ENCODE measurements at regions not wholly inside any gene's neighbourhood (a gene's known extent, or its start where the extent isn't known, plus 50 kb on each side); places are given as distances from the start of the nearest gene placed in this dataset.

- DNase-seq (ENCODE audit: low spot score) = no peak
- no peak overlapping the region for H3K27ac ChIP-seq
- ChIA-PET POLR2A (ENCODE audit: low non-redundant PET) (no interaction called here), CTCF (no interaction called here)
- TF ChIP-seq CTCF (conservative IDR thresholded peaks at IDR 0.05; ENCODE audit: low read depth) = no peak
Measured at GRCh38 chr2:174664084-174664759, 66.6 kb upstream of the WIPF1 start.

GRCh38 chr2:174663550-174663949 lies 65.9 kb upstream of the WIPF1 start:
- no peak for DNase-seq (ENCODE audit: low spot score)
- no peak for TF ChIP-seq CTCF (conservative IDR thresholded peaks at IDR 0.05; ENCODE audit: low read depth)
- no peak overlapping the region for H3K27ac ChIP-seq
- POLR2A ChIA-PET (ENCODE audit: low non-redundant PET) = no interaction called here
- CTCF ChIA-PET = no interaction called here

GRCh38 chr2:174662859-174663258 lies 65.3 kb upstream of the WIPF1 start:
- TF ChIP-seq CTCF (conservative IDR thresholded peaks at IDR 0.05; ENCODE audit: low read depth) = no peak
- ChIA-PET POLR2A (ENCODE audit: low non-redundant PET) (no interaction called here), CTCF (interaction anchor here (0.6 kb wide), 1 partner anchor 1367 kb away, joined by 3 read pairs; no protein-coding TSS in a partner anchor)
- H3K27ac ChIP-seq = no peak overlapping the region
- DNase-seq (ENCODE audit: low spot score) = no peak

GRCh38 chr2:174662459-174662858 lies 64.9 kb upstream of the WIPF1 start:
- no peak for TF ChIP-seq CTCF (conservative IDR thresholded peaks at IDR 0.05; ENCODE audit: low read depth)
- POLR2A ChIA-PET (ENCODE audit: low non-redundant PET) = no interaction called here
- no peak overlapping the region for H3K27ac ChIP-seq
- CTCF ChIA-PET = interaction anchor here (0.6 kb wide), 1 partner anchor 1366 kb away, joined by 3 read pairs; no protein-coding TSS in a partner anchor
- DNase-seq (ENCODE audit: low spot score) = peak; percentile 14

- TF ChIP-seq CTCF (conservative IDR thresholded peaks at IDR 0.05; ENCODE audit: low read depth) = no peak
- no peak overlapping the region for H3K27ac ChIP-seq
- ChIA-PET POLR2A (ENCODE audit: low non-redundant PET) (no interaction called here), CTCF (no interaction called here)
- DNase-seq (ENCODE audit: low spot score) = no peak
Measured at GRCh38 chr2:174660984-174661675, 63.5 kb upstream of the WIPF1 start.

GRCh38 chr2:174659069-174659900 lies 61.7 kb upstream of the WIPF1 start:
- DNase-seq (ENCODE audit: low spot score) = no peak
- no peak for TF ChIP-seq CTCF (conservative IDR thresholded peaks at IDR 0.05; ENCODE audit: low read depth)
- POLR2A ChIA-PET (ENCODE audit: low non-redundant PET) = no interaction called here
- CTCF ChIA-PET = interaction anchor here (0.6 kb wide), 1 partner anchor 716 kb away, joined by 3 read pairs; no protein-coding TSS in a partner anchor
- H3K27ac ChIP-seq = no peak overlapping the region
